Parathyroid adenoma (tissue), 2 donors: ENCODE measurements at regions not wholly inside any gene's neighbourhood (a gene's known extent, or its start where the extent isn't known, plus 50 kb on each side); places are given as distances from the start of the nearest gene placed in this dataset.

ENCODE experiments used
- H2AFZ ChIP-seq: fragments of 300-600 bp; sonication (generic); one replicate; pipeline ENCODE4 v1.7.0; 2017; ENCODE audit warnings: antibody characterized with exemption, mild to moderate bottlenecking
- H3K27ac ChIP-seq: fragments of 300-600 bp; sonication (generic); one replicate; pipeline ENCODE4 v1.7.0; 2017
- H3K27me3 ChIP-seq: fragments of 300-600 bp; sonication (generic); one replicate; pipeline ENCODE4 v1.7.0; 2017; ENCODE audit warnings: low read length; ENCODE audit not compliant: control insufficient read depth, insufficient read depth
- H3K36me3 ChIP-seq: fragments of 300-600 bp; sonication (generic); one replicate; pipeline ENCODE4 v1.7.0; 2017; ENCODE audit warnings: low read length; ENCODE audit not compliant: control insufficient read depth, insufficient read depth
- H3K4me1 ChIP-seq: fragments of 300-600 bp; sonication (generic); one replicate; pipeline ENCODE4 v1.7.0; 2017; ENCODE audit warnings: control low read depth
- H3K4me2 ChIP-seq: fragments of 300-600 bp; sonication (generic); one replicate; pipeline ENCODE4 v1.7.0; 2017; ENCODE audit warnings: low read length
- H3K4me3 ChIP-seq: fragments of 300-600 bp; sonication (generic); one replicate; pipeline ENCODE4 v1.7.0; 2017; ENCODE audit warnings: low read depth, low read length
- H3K79me2 ChIP-seq: fragments of 300-600 bp; sonication (generic); one replicate; pipeline ENCODE4 v1.7.0; 2017; ENCODE audit warnings: control low read depth
- H3K9ac ChIP-seq: fragments of 300-600 bp; sonication (generic); one replicate; pipeline ENCODE4 v1.7.0; 2017; ENCODE audit warnings: mild to moderate bottlenecking
- H3K9me3 ChIP-seq: fragments of 300-600 bp; sonication (generic); one replicate; pipeline ENCODE4 v1.7.0; 2017; ENCODE audit warnings: low read length; ENCODE audit not compliant: control insufficient read depth
- CTCF ChIP-seq: fragments of 300-600 bp; sonication (generic); IDR thresholded peaks from one replicate; pipeline ENCODE4 v1.7.0; 2017; ENCODE audit warnings: antibody characterized with exemption, mild to moderate bottlenecking
- donor health status: primary hyperparathyroidism.

GRCh38 chr10:59582058-59582457, 127.6 kb downstream of the SLC16A9 start:
- no peak overlapping the region for H3K4me3 ChIP-seq
- H2AFZ ChIP-seq = no peak overlapping the region
- H3K4me1 ChIP-seq = no peaks in the 10 kb centered on the region
- H3K4me2 ChIP-seq = no peak overlapping the region
- no peak for TF ChIP-seq CTCF
- H3K79me2 ChIP-seq = no peaks in the 10 kb centered on the region
- no peak overlapping the region for H3K9ac ChIP-seq
- H3K27ac ChIP-seq = no peak overlapping the region
- H3K36me3 ChIP-seq = no peaks in the 10 kb centered on the region
- H3K27me3 ChIP-seq = no peaks in the 10 kb centered on the region
- H3K9me3 ChIP-seq = no peaks in the 10 kb centered on the region

DNA sequence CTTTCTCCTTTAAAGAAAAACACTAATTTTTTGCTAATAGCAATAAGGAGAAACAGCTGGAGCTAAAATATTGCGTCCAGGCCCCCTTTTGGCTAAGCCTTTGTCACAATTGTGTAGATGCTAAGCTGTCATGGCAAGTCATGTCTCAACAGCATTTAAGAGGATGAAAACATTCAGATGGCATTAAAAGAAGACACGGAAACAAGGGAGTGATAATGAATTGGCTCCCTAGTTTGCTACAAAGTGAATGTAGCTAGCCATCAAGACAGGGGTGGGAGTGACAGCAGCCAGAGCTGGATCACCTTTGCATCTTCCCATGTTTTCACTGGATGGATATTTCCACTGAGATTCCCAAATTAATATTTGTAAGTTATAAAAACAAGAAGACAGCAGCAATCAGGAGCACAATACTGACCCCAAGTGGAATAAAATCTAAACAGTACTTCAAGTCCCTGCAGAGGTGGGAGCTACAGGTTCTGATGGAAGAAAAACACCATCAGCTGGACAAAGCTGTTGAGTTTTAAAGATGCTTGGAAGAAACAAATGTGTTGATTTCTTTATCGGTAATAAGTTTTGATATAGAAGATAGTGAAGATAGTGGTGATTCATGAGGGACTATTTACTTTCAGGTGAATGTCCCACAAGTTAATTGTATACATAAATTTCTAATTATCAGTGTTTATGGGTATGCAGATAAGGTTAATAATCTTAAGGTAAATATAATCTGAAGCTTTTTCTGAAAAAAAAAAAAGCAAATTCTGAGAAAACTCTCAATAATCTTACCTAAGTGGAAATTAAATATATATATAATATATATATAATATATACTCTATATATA, 129.4 kb downstream of the SLC16A9 start:
- H3K4me3 ChIP-seq = no peak overlapping the region
- TF ChIP-seq CTCF = peak; percentile 40
- no peak overlapping the region for H2AFZ ChIP-seq
- no peaks in the 10 kb centered on the region for H3K9me3 ChIP-seq
- H3K9ac ChIP-seq = no peak overlapping the region
- H3K4me1 ChIP-seq = no peaks in the 10 kb centered on the region
- H3K27me3 ChIP-seq = no peaks in the 10 kb centered on the region
- H3K27ac ChIP-seq = no peak overlapping the region
- H3K36me3 ChIP-seq = no peaks in the 10 kb centered on the region
- H3K4me2 ChIP-seq = no peak overlapping the region
- no peaks in the 10 kb centered on the region for H3K79me2 ChIP-seq

GRCh38 chr10:59578741-59579140, 130.9 kb downstream of the SLC16A9 start:
- no peak overlapping the region for H3K27ac ChIP-seq
- H3K79me2 ChIP-seq = no peaks in the 10 kb centered on the region
- no peaks in the 10 kb centered on the region for H3K9me3 ChIP-seq
- no peak overlapping the region for H3K4me2 ChIP-seq
- no peaks in the 10 kb centered on the region for H3K4me1 ChIP-seq
- H3K36me3 ChIP-seq = no peaks in the 10 kb centered on the region
- no peak for TF ChIP-seq CTCF
- H2AFZ ChIP-seq = no peak overlapping the region
- no peak overlapping the region for H3K4me3 ChIP-seq
- no peak overlapping the region for H3K9ac ChIP-seq
- H3K27me3 ChIP-seq = no peaks in the 10 kb centered on the region

GRCh38 chr10:59577984-59578383, 131.7 kb downstream of the SLC16A9 start:
- Histone ChIP-seq H3K9me3 (no peaks in the 10 kb centered on the region), H3K36me3 (no peaks in the 10 kb centered on the region), H3K27me3 (no peaks in the 10 kb centered on the region), H3K4me3 (no peak overlapping the region), H2AFZ (no peak overlapping the region), H3K79me2 (no peaks in the 10 kb centered on the region), H3K4me2 (no peak overlapping the region), H3K9ac (no peak overlapping the region), H3K27ac (no peak overlapping the region), H3K4me1 (no peaks in the 10 kb centered on the region)
- TF ChIP-seq CTCF = no peak

GRCh38 chr10:59575269-59575668, 134.4 kb downstream of the SLC16A9 start:
- Histone ChIP-seq H3K36me3 (no peaks in the 10 kb centered on the region), H3K79me2 (no peaks in the 10 kb centered on the region), H3K9ac (no peak overlapping the region), H3K4me1 (no peaks in the 10 kb centered on the region), H3K9me3 (no peaks in the 10 kb centered on the region), H3K27me3 (no peaks in the 10 kb centered on the region), H2AFZ (no peak overlapping the region), H3K4me2 (no peak overlapping the region), H3K4me3 (no peak overlapping the region), H3K27ac (no peak overlapping the region)
- TF ChIP-seq CTCF = no peak
